Keratinocyte (primary cell): ENCODE measurements at regions not wholly inside any gene's neighbourhood (a gene's known extent, or its start where the extent isn't known, plus 50 kb on each side); places are given as distances from the start of the nearest gene placed in this dataset.

Experiments
- DNase-seq: peaks from one replicate; pipeline ENCODE4 v3.0.0-alpha.2; 2011; ENCODE audit warnings: low read depth, missing footprints, low spot score
- FAIRE-seq: peaks from 2 replicates; lab custom pipeline; 2011; peaks lifted over from hg19 to GRCh38; lab: Jason Lieb, UNC
- H2AFZ ChIP-seq: 2 replicates; pipeline ENCODE4 v1.6.0; 2012; ENCODE audit warnings: low read length, control low read depth, inconsistent platforms; ENCODE audit not compliant: control insufficient read depth
- H3K27ac ChIP-seq: 2 replicates; pipeline ENCODE4 v1.5.1; 2011; ENCODE audit warnings: low read length; ENCODE audit not compliant: control insufficient read depth, insufficient read depth
- H3K27me3 ChIP-seq: 3 replicates; pipeline ENCODE4 v1.6.0; 2011; ENCODE audit warnings: low read length; ENCODE audit not compliant: control insufficient read depth, insufficient read depth; ENCODE audit errors: extremely low read depth
- H3K36me3 ChIP-seq, 2 experiments: 2 replicates in 1 of 2; 3 replicates in 1 of 2; pipeline ENCODE4 v1.5.1; 2011; ENCODE audit warnings: low read length in 2 of 2, mild to moderate bottlenecking in 1 of 2; ENCODE audit not compliant: control insufficient read depth in 2 of 2, insufficient read depth in 2 of 2; ENCODE audit errors: extremely low read depth in 1 of 2
- H3K4me1 ChIP-seq: 3 replicates; pipeline ENCODE4 v1.5.1; 2011; ENCODE audit warnings: low read length; ENCODE audit not compliant: control insufficient read depth, insufficient read depth; ENCODE audit errors: extremely low read depth
- H3K4me2 ChIP-seq: 3 replicates; pipeline ENCODE4 v1.6.0; 2011; ENCODE audit warnings: low read depth, low read length; ENCODE audit not compliant: control insufficient read depth, insufficient read depth; ENCODE audit errors: extremely low read depth
- H3K4me3 ChIP-seq, 3 experiments: fragments of 200-600 bp in 1 of 3; sonication (generic) in 1 of 3; 2 replicates in 2 of 3; 3 replicates in 1 of 3; pipeline ENCODE4 v1.5.1; 2011 to 2016; ENCODE audit warnings: low read length in 3 of 3, mild to moderate bottlenecking in 3 of 3, control low read depth in 2 of 3, inconsistent platforms in 1 of 3, low read depth in 1 of 3, mixed read lengths in 1 of 3, mixed run types in 1 of 3, moderate library complexity in 1 of 3; ENCODE audit not compliant: control insufficient read depth in 2 of 3, insufficient read depth in 2 of 3; ENCODE audit errors: extremely low read depth in 1 of 3
- H3K79me2 ChIP-seq: 2 replicates; pipeline ENCODE4 v1.6.0; 2012; ENCODE audit warnings: low read length; ENCODE audit not compliant: control insufficient read depth, insufficient read depth
- H3K9ac ChIP-seq: 3 replicates; pipeline ENCODE4 v1.6.0; 2011; ENCODE audit warnings: low read length; ENCODE audit not compliant: control insufficient read depth, insufficient read depth; ENCODE audit errors: extremely low read depth
- H3K9me1 ChIP-seq: 3 replicates; pipeline ENCODE4 v1.6.0; 2011; ENCODE audit warnings: low read length; ENCODE audit not compliant: control insufficient read depth, insufficient read depth; ENCODE audit errors: extremely low read depth
- H3K9me3 ChIP-seq: 2 replicates; pipeline ENCODE4 v1.5.1; 2012; ENCODE audit warnings: low read depth, low read length; ENCODE audit not compliant: control insufficient read depth
- H4K20me1 ChIP-seq: 3 replicates; pipeline ENCODE4 v1.6.0; 2011; ENCODE audit warnings: low read length; ENCODE audit not compliant: control insufficient read depth, insufficient read depth; ENCODE audit errors: extremely low read depth
- EZH2 ChIP-seq: IDR thresholded peaks from one replicate; pipeline ENCODE4 v1.6.1; 2012; ENCODE audit warnings: inconsistent platforms, mild to moderate bottlenecking, low read length, moderate library complexity
- dilution Hi-C: fragments of 300-500 bp; cut with MboI; formaldehyde crosslinking; loops from one replicate; pipeline ENCODE4 v1.7.0; 2020; ENCODE audit warnings: low sequenced_read_pairs; ENCODE audit not compliant: extremely low pct_ligation_motif_present
- TF ChIP-seq, protein P1 (sequence below), 3 experiments: IDR thresholded peaks in 1 of 3; conservative IDR thresholded peaks in 1 of 3; optimal IDR thresholded peaks in 1 of 3; 2 replicates in 2 of 3; 3 replicates in 1 of 3; pipeline versions ENCODE3 to v1.5.1; 2011; ENCODE audit warnings: low read length in 3 of 3, mild to moderate bottlenecking in 3 of 3, moderate library complexity in 2 of 3, control low read depth in 1 of 3, inconsistent platforms in 1 of 3; ENCODE audit not compliant: insufficient read depth in 2 of 3; ENCODE audit errors: extremely low read depth in 1 of 3

DNA sequence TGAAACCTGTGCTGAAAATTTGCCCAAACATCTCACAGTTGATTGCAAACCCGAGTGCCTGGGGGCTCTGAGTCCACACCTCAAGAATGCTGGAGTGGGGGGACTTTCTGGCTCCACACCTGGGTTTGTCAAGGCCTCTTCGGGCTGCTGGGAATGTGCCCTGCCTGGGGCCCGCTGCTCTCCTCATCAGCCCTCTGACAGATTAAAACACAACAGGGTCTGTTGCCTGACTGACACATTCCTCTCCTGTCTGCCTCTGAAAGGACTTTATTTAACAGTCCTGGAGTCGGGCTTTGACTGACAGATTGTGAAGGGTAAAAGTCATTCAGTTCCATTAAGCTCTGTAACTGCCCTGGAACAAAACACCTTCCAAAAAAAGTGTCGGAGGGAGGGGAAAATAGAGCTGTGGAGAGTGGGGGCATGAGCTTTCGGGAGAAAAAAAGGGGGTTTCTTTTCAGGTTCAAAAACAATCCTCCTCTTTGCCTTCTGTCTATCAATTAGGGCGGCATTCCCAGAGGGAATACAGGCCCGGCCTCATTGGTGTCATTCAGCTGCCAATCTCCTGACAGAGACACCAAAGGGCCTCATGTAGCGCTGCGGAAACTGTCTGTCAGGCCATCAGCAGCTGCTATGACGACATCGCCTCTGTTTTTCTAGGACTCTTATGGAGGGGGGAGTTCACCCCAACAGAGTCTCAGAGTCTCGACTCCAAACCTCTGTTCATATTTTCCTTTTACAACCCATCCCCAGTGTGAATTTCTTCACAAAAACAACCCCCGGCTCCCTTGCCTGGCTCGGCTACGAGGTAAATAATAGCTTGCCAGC, 398.8 kb upstream of the NFE2L3 start:
- H3K27ac ChIP-seq = no peak overlapping the region
- H3K9me3 ChIP-seq = no peaks in the 10 kb centered on the region
- DNase-seq = peak; percentile 23
- dilution Hi-C loops = no loop called here
- H3K4me1 ChIP-seq = peaks cover 7% of the 10 kb centered on the region
- H3K9me1 ChIP-seq = no peaks in the 10 kb centered on the region
- no peak for FAIRE-seq
- H4K20me1 ChIP-seq = no peaks in the 10 kb centered on the region
- H2AFZ ChIP-seq = peak overlapping the region; percentile 0
- TF ChIP-seq, protein P1, sequence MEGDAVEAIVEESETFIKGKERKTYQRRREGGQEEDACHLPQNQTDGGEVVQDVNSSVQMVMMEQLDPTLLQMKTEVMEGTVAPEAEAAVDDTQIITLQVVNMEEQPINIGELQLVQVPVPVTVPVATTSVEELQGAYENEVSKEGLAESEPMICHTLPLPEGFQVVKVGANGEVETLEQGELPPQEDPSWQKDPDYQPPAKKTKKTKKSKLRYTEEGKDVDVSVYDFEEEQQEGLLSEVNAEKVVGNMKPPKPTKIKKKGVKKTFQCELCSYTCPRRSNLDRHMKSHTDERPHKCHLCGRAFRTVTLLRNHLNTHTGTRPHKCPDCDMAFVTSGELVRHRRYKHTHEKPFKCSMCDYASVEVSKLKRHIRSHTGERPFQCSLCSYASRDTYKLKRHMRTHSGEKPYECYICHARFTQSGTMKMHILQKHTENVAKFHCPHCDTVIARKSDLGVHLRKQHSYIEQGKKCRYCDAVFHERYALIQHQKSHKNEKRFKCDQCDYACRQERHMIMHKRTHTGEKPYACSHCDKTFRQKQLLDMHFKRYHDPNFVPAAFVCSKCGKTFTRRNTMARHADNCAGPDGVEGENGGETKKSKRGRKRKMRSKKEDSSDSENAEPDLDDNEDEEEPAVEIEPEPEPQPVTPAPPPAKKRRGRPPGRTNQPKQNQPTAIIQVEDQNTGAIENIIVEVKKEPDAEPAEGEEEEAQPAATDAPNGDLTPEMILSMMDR (optimal IDR thresholded peaks at IDR 0.05 in 1 of 3, IDR thresholded peaks at IDR 0.05 in 1 of 3, conservative IDR thresholded peaks at IDR 0.05 in 1 of 3; ENCODE audit: extremely low read depth in 1 of 3, insufficient read depth in 2 of 3, low read length in 3 of 3) = no peak
- TF ChIP-seq EZH2 = no peak
- H3K36me3 ChIP-seq = no peaks in the 10 kb centered on the region
- H3K4me3 ChIP-seq = no peak overlapping the region
- no peaks in the 10 kb centered on the region for H3K27me3 ChIP-seq
- no peak overlapping the region for H3K9ac ChIP-seq
- peak overlapping the region; percentile 6 for H3K4me2 ChIP-seq
- H3K79me2 ChIP-seq = no peaks in the 10 kb centered on the region

DNA sequence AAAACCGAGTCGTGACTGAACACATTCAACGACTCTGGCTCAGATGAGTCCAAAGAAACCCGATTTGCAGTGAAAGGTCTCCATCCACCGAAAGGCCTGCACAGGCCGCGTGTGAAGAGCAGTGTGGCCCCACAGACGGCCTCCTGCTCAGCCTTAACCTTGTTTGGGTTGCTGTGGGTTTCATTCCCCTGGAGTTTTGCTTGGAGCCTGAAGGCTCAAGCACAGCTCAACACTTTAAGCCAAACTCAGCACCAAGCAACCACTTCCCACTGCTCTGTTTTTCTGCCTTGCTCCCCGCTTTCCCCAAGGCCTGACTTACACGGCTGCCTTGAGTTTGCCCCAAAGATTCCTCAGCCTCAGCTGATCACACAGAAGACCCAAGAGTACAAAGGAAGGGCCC, 398.2 kb upstream of the NFE2L3 start:
- Histone ChIP-seq H3K27me3 (no peaks in the 10 kb centered on the region), H3K4me3 (no peak overlapping the region), H3K4me2 (no peak overlapping the region), H3K9me1 (no peaks in the 10 kb centered on the region), H4K20me1 (no peaks in the 10 kb centered on the region), H3K27ac (no peak overlapping the region), H3K36me3 (no peaks in the 10 kb centered on the region), H3K9me3 (no peaks in the 10 kb centered on the region), H3K79me2 (no peaks in the 10 kb centered on the region), H3K4me1 (peaks cover 14% of the 10 kb centered on the region), H2AFZ (no peak overlapping the region), H3K9ac (no peak overlapping the region)
- dilution Hi-C loops = no loop called here
- DNase-seq (no peak), FAIRE-seq (no peak)
- TF ChIP-seq, protein P1 (optimal IDR thresholded peaks at IDR 0.05 in 1 of 3, IDR thresholded peaks at IDR 0.05 in 1 of 3, conservative IDR thresholded peaks at IDR 0.05 in 1 of 3; ENCODE audit: extremely low read depth in 1 of 3, insufficient read depth in 2 of 3, low read length in 3 of 3) = no peak
- TF ChIP-seq EZH2 = no peak
